ENCODE measurements at regions not wholly inside any gene's neighbourhood (a gene's known extent, or its start where the extent isn't known, plus 50 kb on each side); places are given as distances from the start of the nearest gene placed in this dataset.

GRCh38 chr1:69321311-69321710 lies 246.4 kb upstream of the LRRC7 start:
- no peak for ATAC-seq
- intact Hi-C loops (cut with DNase I) = no loop called here
- WGBS, 3 donors = 30 to 45% (median 38%) methylated on average over 1 of the region's 1 CpG
- Histone ChIP-seq H3K4me3 (no peak overlapping the region), H3K27me3 (ENCODE audit: insufficient read depth in 3 of 3, low read length in 2 of 3) (no peaks in the 10 kb centered on the region), H3K36me3 (ENCODE audit: insufficient read depth in 1 of 2, low read depth in 1 of 2) (no peaks in the 10 kb centered on the region), H3K27ac (no peak overlapping the region), H3K9me3 (no peaks in the 10 kb centered on the region), H3K4me1 (no peaks in the 10 kb centered on the region)
- TF ChIP-seq CTCF (IDR thresholded peaks at IDR 0.05) = no peak
- no peak for DNase-seq

DNA sequence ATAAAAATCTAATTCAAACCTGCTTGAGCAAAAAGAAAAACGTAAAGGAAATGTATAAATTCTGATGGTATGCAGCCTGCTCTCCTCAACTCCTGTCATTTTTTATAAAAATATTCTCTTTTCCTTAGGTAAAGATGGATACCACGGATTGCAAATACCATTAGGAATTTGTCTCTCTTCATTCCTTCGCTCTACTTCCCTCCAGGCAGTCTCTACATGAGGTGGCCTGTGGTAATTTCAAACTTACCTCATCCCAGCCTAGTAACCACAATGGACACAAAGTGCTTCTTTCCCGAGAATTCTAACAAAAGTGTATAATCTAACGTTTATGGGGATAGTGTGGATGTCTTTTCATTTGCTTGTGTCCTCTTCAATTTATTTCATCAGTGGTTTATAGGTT lies 239.5 kb upstream of the LRRC7 start:
- Histone ChIP-seq H3K27ac (no peak overlapping the region), H3K4me1 (no peaks in the 10 kb centered on the region), H3K27me3 (ENCODE audit: insufficient read depth in 3 of 3, low read length in 2 of 3) (no peaks in the 10 kb centered on the region), H3K4me3 (no peak overlapping the region), H3K9me3 (no peaks in the 10 kb centered on the region), H3K36me3 (ENCODE audit: insufficient read depth in 1 of 2, low read depth in 1 of 2) (no peaks in the 10 kb centered on the region)
- TF ChIP-seq CTCF (IDR thresholded peaks at IDR 0.05) = no peak
- intact Hi-C loops (cut with DNase I) = no loop called here
- 79 to 84% (median 81%) methylated on average over 5 of the region's 5 CpGs for WGBS, 3 donors
- DNase-seq = no peak
- ATAC-seq = no peak

DNA sequence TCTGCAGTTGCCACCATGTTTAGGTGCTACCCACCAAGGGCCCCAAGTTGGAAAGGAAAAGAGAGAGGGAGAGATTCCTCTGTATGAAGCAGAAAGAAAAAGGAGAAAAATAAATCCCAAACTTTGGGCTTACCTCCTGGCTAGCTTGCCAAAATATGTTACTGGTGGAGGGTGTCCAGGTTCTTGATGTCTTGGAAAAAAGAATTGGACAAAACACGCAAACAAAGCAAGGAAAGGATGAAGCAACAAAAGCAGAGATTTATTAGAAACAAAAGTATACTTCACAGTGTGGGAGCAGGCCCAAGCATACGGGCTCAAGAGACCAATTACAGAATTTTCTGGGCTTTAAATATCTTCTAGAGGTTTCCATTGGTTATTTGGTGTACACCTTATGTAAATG lies 204.5 kb upstream of the LRRC7 start:
- ATAC-seq = no peak
- intact Hi-C loops (cut with DNase I) = no loop called here
- DNase-seq = no peak
- H3K9me3 ChIP-seq = no peaks in the 10 kb centered on the region
- no peaks in the 10 kb centered on the region for H3K4me1 ChIP-seq
- no peak overlapping the region for H3K27ac ChIP-seq
- TF ChIP-seq CTCF (IDR thresholded peaks at IDR 0.05) = no peak
- H3K36me3 ChIP-seq (ENCODE audit: insufficient read depth in 1 of 2, low read depth in 1 of 2) = no peaks in the 10 kb centered on the region
- 62 to 72% (median 70%) methylated on average over 2 of the region's 2 CpGs for WGBS, 3 donors
- no peaks in the 10 kb centered on the region for H3K27me3 ChIP-seq (ENCODE audit: insufficient read depth in 3 of 3, low read length in 2 of 3)
- no peak overlapping the region for H3K4me3 ChIP-seq

DNA sequence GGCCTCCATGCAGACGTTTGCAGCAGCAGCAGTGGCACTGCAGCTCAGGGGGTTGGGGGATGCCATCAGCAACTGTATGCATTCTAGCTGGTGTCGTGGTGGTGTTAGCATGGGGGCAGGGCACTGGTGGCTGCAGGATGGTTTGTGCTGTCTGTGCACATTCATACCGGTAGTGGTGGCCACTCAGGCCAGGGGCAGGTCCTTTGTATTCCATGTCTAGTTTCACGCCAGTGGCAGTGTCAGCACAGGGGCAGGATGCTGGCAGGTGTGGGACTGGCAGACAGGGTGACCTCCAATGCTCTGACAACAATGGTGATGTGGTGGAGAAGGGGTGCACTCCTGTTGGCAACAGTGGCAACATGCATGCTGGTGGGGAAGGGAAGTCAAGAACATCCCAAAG lies 194.2 kb upstream of the LRRC7 start:
- Histone ChIP-seq H3K27me3 (ENCODE audit: insufficient read depth in 3 of 3, low read length in 2 of 3) (no peaks in the 10 kb centered on the region), H3K4me1 (no peaks in the 10 kb centered on the region), H3K36me3 (ENCODE audit: insufficient read depth in 1 of 2, low read depth in 1 of 2) (no peaks in the 10 kb centered on the region), H3K4me3 (no peak overlapping the region), H3K27ac (no peak overlapping the region), H3K9me3 (no peaks in the 10 kb centered on the region)
- no peak for ATAC-seq
- 84 to 86% (median 85%) methylated on average over 4 of the region's 4 CpGs for WGBS, 3 donors
- intact Hi-C loops (cut with DNase I) = no loop called here
- no peak for TF ChIP-seq CTCF (IDR thresholded peaks at IDR 0.05)
- no peak for DNase-seq

DNA sequence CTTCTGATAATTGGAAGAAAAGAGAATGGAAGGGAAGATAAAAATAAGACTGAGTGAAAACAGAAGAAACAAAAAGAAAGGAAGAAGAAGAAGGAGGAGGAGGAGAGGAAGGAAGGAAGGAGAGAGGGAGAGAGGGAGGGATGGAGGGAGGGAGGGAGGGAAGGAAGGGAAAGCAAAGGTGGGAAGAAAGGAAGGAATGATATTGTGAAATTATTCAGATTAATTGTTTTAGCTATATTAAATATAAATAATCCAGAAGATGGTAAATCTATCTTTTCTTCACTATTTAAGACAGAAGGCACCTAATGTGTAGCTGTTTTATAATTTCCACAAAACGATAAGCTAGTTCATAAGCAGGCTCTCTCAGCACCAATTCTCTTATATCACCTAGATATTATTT lies 191.3 kb upstream of the LRRC7 start:
- H3K27ac ChIP-seq = no peak overlapping the region
- H3K27me3 ChIP-seq (ENCODE audit: insufficient read depth in 3 of 3, low read length in 2 of 3) = no peaks in the 10 kb centered on the region
- H3K4me3 ChIP-seq = no peak overlapping the region
- WGBS, 3 donors = 84 to 86% (median 84%) methylated on average over 1 of the region's 1 CpG
- DNase-seq (no peak), ATAC-seq (no peak)
- intact Hi-C loops (cut with DNase I) = no loop called here
- H3K4me1 ChIP-seq = no peaks in the 10 kb centered on the region
- no peaks in the 10 kb centered on the region for H3K9me3 ChIP-seq
- TF ChIP-seq CTCF (IDR thresholded peaks at IDR 0.05) = no peak
- no peaks in the 10 kb centered on the region for H3K36me3 ChIP-seq (ENCODE audit: insufficient read depth in 1 of 2, low read depth in 1 of 2)

All from psoas muscle (tissue), 7 donors.